ENCODE measurements at regions not wholly inside any gene's neighbourhood (a gene's known extent, or its start where the extent isn't known, plus 50 kb on each side); places are given as distances from the start of the nearest gene placed in this dataset.

DNA sequence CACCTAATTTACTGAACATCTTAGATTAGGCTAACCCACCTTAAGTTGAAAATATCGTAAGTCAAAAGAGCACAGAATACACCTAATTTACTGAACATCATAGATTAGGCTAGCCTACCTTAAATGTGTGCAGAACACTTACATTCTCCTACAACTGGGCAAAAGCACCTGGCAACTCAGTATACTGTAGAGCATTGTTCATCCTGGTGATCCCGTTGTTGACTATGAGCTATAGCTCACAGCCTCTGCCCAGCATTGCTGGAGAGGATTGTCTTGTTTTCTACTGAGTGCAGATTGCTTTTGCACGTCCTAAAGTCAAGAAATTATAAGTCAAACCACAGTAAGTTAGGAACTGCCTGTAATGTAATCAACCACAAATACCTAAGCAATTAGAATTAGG, 531.8 kb upstream of the CDH6 start:
- Histone ChIP-seq H3K4me1 (no peaks in the 10 kb centered on the region), H3K36me3 (no peaks in the 10 kb centered on the region), H3K27me3 (no peaks in the 10 kb centered on the region), H3K9me3 (no peaks in the 10 kb centered on the region), H3K27ac (no peak overlapping the region), H3K4me3 (no peak overlapping the region)
- TF ChIP-seq, protein P1, sequence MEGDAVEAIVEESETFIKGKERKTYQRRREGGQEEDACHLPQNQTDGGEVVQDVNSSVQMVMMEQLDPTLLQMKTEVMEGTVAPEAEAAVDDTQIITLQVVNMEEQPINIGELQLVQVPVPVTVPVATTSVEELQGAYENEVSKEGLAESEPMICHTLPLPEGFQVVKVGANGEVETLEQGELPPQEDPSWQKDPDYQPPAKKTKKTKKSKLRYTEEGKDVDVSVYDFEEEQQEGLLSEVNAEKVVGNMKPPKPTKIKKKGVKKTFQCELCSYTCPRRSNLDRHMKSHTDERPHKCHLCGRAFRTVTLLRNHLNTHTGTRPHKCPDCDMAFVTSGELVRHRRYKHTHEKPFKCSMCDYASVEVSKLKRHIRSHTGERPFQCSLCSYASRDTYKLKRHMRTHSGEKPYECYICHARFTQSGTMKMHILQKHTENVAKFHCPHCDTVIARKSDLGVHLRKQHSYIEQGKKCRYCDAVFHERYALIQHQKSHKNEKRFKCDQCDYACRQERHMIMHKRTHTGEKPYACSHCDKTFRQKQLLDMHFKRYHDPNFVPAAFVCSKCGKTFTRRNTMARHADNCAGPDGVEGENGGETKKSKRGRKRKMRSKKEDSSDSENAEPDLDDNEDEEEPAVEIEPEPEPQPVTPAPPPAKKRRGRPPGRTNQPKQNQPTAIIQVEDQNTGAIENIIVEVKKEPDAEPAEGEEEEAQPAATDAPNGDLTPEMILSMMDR (IDR thresholded peaks at IDR 0.05) = no peak
- TF ChIP-seq POLR2A (IDR thresholded peaks at IDR 0.05) (no peak), POLR2AphosphoS5 (IDR thresholded peaks at IDR 0.05; ENCODE audit: insufficient read depth in 1 of 2, low read depth in 1 of 2) (no peak)
- intact Hi-C loops (cut with DNase I) = no loop called here
- no peak for DNase-seq (ENCODE audit: extremely low spot score in 2 of 2)

DNA sequence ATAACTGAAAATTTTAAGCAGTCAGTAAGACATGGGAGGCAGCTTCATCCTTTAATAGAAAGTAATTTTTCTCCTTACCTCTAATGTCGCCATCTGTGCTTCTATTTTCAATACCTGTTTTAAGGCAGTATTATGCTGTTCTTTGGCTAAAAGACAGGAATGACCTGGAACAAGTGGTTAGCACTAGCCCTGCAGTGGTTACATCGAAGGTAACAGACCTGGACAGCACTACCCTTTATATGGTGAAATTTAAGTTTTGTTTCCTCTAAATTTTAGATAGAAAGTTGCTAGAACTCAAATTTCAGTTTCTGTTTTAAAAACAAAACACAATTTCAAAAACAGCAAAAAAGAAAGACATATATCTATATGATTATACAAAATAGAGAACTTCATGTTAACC, 534.1 kb upstream of the CDH6 start:
- no peak overlapping the region for H3K27ac ChIP-seq
- no peaks in the 10 kb centered on the region for H3K27me3 ChIP-seq
- DNase-seq (ENCODE audit: extremely low spot score in 2 of 2) = no peak
- intact Hi-C loops (cut with DNase I) = no loop called here
- no peaks in the 10 kb centered on the region for H3K36me3 ChIP-seq
- no peaks in the 10 kb centered on the region for H3K4me1 ChIP-seq
- TF ChIP-seq POLR2A (IDR thresholded peaks at IDR 0.05) (no peak), POLR2AphosphoS5 (IDR thresholded peaks at IDR 0.05; ENCODE audit: insufficient read depth in 1 of 2, low read depth in 1 of 2) (no peak)
- TF ChIP-seq, protein P1 (IDR thresholded peaks at IDR 0.05) = no peak
- H3K4me3 ChIP-seq = no peak overlapping the region
- no peaks in the 10 kb centered on the region for H3K9me3 ChIP-seq

DNA sequence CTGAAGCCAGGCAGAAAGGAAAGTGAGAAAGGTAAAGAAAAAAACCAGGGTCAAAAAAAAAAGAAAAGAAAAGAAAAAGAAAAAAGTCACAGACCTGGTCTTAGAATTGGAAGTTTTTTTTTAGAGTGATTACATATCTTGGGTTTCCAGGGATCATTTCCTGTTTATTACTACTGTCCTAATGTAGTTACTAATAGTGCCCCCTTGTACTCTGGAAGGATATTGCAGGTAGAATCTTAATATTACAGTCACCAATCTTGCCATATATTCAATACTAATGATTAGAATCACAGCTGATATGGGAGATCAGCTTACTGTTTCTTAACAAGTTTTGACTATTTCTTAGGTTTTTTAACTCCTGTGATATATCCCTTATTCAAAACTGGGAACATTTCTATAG, 543.2 kb upstream of the CDH6 start:
- H3K36me3 ChIP-seq = no peaks in the 10 kb centered on the region
- no peak for TF ChIP-seq POLR2A (IDR thresholded peaks at IDR 0.05)
- TF ChIP-seq, protein P1 (IDR thresholded peaks at IDR 0.05) = no peak
- TF ChIP-seq POLR2AphosphoS5 (IDR thresholded peaks at IDR 0.05; ENCODE audit: insufficient read depth in 1 of 2, low read depth in 1 of 2) = no peak
- DNase-seq (ENCODE audit: extremely low spot score in 2 of 2) = no peak
- H3K4me3 ChIP-seq = no peak overlapping the region
- no peaks in the 10 kb centered on the region for H3K4me1 ChIP-seq
- H3K27me3 ChIP-seq = no peaks in the 10 kb centered on the region
- intact Hi-C loops (cut with DNase I) = no loop called here
- no peaks in the 10 kb centered on the region for H3K9me3 ChIP-seq
- H3K27ac ChIP-seq = no peak overlapping the region

DNA sequence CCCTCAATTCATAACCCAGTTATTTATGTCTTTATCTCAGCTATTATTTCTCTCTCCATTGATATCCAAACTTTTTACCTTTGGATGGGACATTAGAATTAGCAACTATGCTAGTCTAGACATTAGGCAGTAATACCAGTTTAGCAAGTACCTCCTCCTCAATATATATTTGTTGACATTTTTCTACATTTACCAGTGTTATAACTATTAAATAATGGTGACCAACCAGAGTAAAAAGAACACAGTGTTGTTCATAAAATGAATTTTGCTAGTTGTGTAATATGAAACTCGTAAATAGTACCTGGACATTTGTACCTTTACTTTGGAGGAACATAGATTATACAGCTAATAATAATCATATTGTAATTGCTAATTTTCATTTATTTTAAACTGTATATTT, 554.6 kb upstream of the CDH6 start:
- Histone ChIP-seq H3K4me3 (no peak overlapping the region), H3K27ac (no peak overlapping the region), H3K27me3 (no peaks in the 10 kb centered on the region), H3K9me3 (no peaks in the 10 kb centered on the region), H3K4me1 (no peaks in the 10 kb centered on the region), H3K36me3 (no peaks in the 10 kb centered on the region)
- intact Hi-C loops (cut with DNase I) = no loop called here
- DNase-seq (ENCODE audit: extremely low spot score in 2 of 2) = no peak
- TF ChIP-seq POLR2AphosphoS5 (IDR thresholded peaks at IDR 0.05; ENCODE audit: insufficient read depth in 1 of 2, low read depth in 1 of 2) (no peak), POLR2A (IDR thresholded peaks at IDR 0.05) (no peak)
- TF ChIP-seq, protein P1 (IDR thresholded peaks at IDR 0.05) = no peak

DNA sequence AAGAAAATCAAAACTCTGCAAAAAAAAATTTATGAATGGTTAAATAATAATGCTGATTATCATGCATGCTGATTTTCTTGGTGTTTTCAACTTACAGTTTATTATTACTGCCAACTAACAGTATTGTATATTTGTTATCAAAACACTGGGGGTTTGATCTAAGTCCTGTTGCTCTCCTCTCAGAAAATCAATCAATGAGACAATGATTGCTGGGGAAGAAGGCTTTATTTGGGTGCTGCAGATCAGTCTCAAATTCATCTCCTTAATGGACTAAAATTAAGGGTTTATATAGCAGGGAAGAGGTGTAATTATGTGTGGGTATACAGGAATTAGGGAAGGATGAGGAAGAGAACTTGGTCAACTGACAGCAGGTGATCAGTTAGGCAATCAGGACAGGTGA, 565.5 kb upstream of the CDH6 start:
- Histone ChIP-seq H3K27me3 (no peaks in the 10 kb centered on the region), H3K36me3 (no peaks in the 10 kb centered on the region), H3K27ac (no peak overlapping the region), H3K9me3 (no peaks in the 10 kb centered on the region), H3K4me1 (no peaks in the 10 kb centered on the region), H3K4me3 (no peak overlapping the region)
- no peak for DNase-seq (ENCODE audit: extremely low spot score in 2 of 2)
- TF ChIP-seq POLR2A (IDR thresholded peaks at IDR 0.05) (no peak), POLR2AphosphoS5 (IDR thresholded peaks at IDR 0.05; ENCODE audit: insufficient read depth in 1 of 2, low read depth in 1 of 2) (no peak)
- TF ChIP-seq, protein P1 (IDR thresholded peaks at IDR 0.05) = no peak
- intact Hi-C loops (cut with DNase I) = no loop called here
